ENCODE measurements at regions not wholly inside any gene's neighbourhood (a gene's known extent, or its start where the extent isn't known, plus 50 kb on each side); places are given as distances from the start of the nearest gene placed in this dataset.

- Histone ChIP-seq H2BK5ac (ENCODE audit: low read depth, low read length, poor library complexity) (no peak overlapping the region), H4K12ac (ENCODE audit: low read depth, low read length) (no peak overlapping the region), H3K9ac (ENCODE audit: low read length) (no peak overlapping the region), H2BK12ac (ENCODE audit: low read length) (no peak overlapping the region), H3K23ac (ENCODE audit: low read length) (no peak overlapping the region), H4K91ac (ENCODE audit: low read depth, low read length) (no peak overlapping the region), H2AFZ (ENCODE audit: insufficient read depth, low read length, poor library complexity) (no peak overlapping the region), H3K4ac (ENCODE audit: low read depth, low read length) (no peak overlapping the region), H3K4me2 (ENCODE audit: low read length) (no peak overlapping the region), H3K9me3 (ENCODE audit: insufficient read depth, low read depth, low read length) (no peaks in the 10 kb centered on the region), H3K79me1 (ENCODE audit: low read length) (no peaks in the 10 kb centered on the region), H3K79me2 (ENCODE audit: control insufficient read depth, insufficient read depth, low read length, poor library complexity) (no peaks in the 10 kb centered on the region), H3K36me3 (ENCODE audit: control insufficient read depth in 1 of 2, insufficient read depth in 2 of 2, low read length in 2 of 2) (no peaks in the 10 kb centered on the region), H3K18ac (ENCODE audit: low read length) (no peak overlapping the region), H3K4me3 (ENCODE audit: low read depth, low read length) (no peak overlapping the region), H3K4me1 (ENCODE audit: control insufficient read depth in 1 of 2, insufficient read depth in 2 of 2, low read length in 2 of 2) (no peaks in the 10 kb centered on the region), H3K14ac (ENCODE audit: low read length) (no peak overlapping the region), H4K8ac (ENCODE audit: low read depth, low read length) (no peak overlapping the region), H2AK5ac (ENCODE audit: low read length) (no peak overlapping the region), H3K27me3 (ENCODE audit: insufficient read depth, low read length) (no peaks in the 10 kb centered on the region), H2BK120ac (ENCODE audit: insufficient read depth, low read length, poor library complexity) (no peak overlapping the region), H3K27ac (ENCODE audit: low read depth, low read length) (no peak overlapping the region)
- no peak for DNase-seq
- WGBS (ENCODE audit: extremely low coverage, insufficient coverage, insufficient read length): no CpG with 5 or more reads among the region's 3 CpGs
Measured at GRCh38 chr15:45958924-45959323, 324.1 kb downstream of the SQOR start.

GRCh38 chr15:45962733-45963132 is 327.9 kb downstream of the SQOR start:
- no peaks in the 10 kb centered on the region for H3K79me1 ChIP-seq (ENCODE audit: low read length)
- H2BK5ac ChIP-seq (ENCODE audit: low read depth, low read length, poor library complexity): no peak overlapping the region
- H3K14ac ChIP-seq (ENCODE audit: low read length): no peak overlapping the region
- WGBS (ENCODE audit: extremely low coverage, insufficient coverage, insufficient read length): no CpG with 5 or more reads among the region's 3 CpGs
- no peak overlapping the region for H4K12ac ChIP-seq (ENCODE audit: low read depth, low read length)
- H3K4me2 ChIP-seq (ENCODE audit: low read length): no peak overlapping the region
- no peak overlapping the region for H3K23ac ChIP-seq (ENCODE audit: low read length)
- H2BK12ac ChIP-seq (ENCODE audit: low read length): no peak overlapping the region
- no peaks in the 10 kb centered on the region for H3K36me3 ChIP-seq (ENCODE audit: control insufficient read depth in 1 of 2, insufficient read depth in 2 of 2, low read length in 2 of 2)
- H3K4ac ChIP-seq (ENCODE audit: low read depth, low read length): no peak overlapping the region
- no peak overlapping the region for H3K18ac ChIP-seq (ENCODE audit: low read length)
- no peak overlapping the region for H2BK120ac ChIP-seq (ENCODE audit: insufficient read depth, low read length, poor library complexity)
- H4K91ac ChIP-seq (ENCODE audit: low read depth, low read length): no peak overlapping the region
- H3K27ac ChIP-seq (ENCODE audit: low read depth, low read length): no peak overlapping the region
- no peaks in the 10 kb centered on the region for H3K79me2 ChIP-seq (ENCODE audit: control insufficient read depth, insufficient read depth, low read length, poor library complexity)
- H2AFZ ChIP-seq (ENCODE audit: insufficient read depth, low read length, poor library complexity): no peak overlapping the region
- H3K27me3 ChIP-seq (ENCODE audit: insufficient read depth, low read length): no peaks in the 10 kb centered on the region
- H3K4me3 ChIP-seq (ENCODE audit: low read depth, low read length): no peak overlapping the region
- DNase-seq: no peak
- no peak overlapping the region for H3K9ac ChIP-seq (ENCODE audit: low read length)
- no peaks in the 10 kb centered on the region for H3K9me3 ChIP-seq (ENCODE audit: insufficient read depth, low read depth, low read length)
- H2AK5ac ChIP-seq (ENCODE audit: low read length): no peak overlapping the region
- no peaks in the 10 kb centered on the region for H3K4me1 ChIP-seq (ENCODE audit: control insufficient read depth in 1 of 2, insufficient read depth in 2 of 2, low read length in 2 of 2)
- H4K8ac ChIP-seq (ENCODE audit: low read depth, low read length): no peak overlapping the region

GRCh38 chr15:45970542-45970941 is 335.7 kb downstream of the SQOR start:
- no CpG with 5 or more reads among the region's 1 CpG for WGBS (ENCODE audit: extremely low coverage, insufficient coverage, insufficient read length)
- no peak overlapping the region for H2BK120ac ChIP-seq (ENCODE audit: insufficient read depth, low read length, poor library complexity)
- no peak overlapping the region for H2BK12ac ChIP-seq (ENCODE audit: low read length)
- H2AK5ac ChIP-seq (ENCODE audit: low read length): no peak overlapping the region
- H3K4ac ChIP-seq (ENCODE audit: low read depth, low read length): no peak overlapping the region
- no peaks in the 10 kb centered on the region for H3K79me1 ChIP-seq (ENCODE audit: low read length)
- H3K23ac ChIP-seq (ENCODE audit: low read length): no peak overlapping the region
- no peak overlapping the region for H4K12ac ChIP-seq (ENCODE audit: low read depth, low read length)
- no peak overlapping the region for H3K18ac ChIP-seq (ENCODE audit: low read length)
- H4K91ac ChIP-seq (ENCODE audit: low read depth, low read length): no peak overlapping the region
- H3K14ac ChIP-seq (ENCODE audit: low read length): no peak overlapping the region
- no peak overlapping the region for H3K4me2 ChIP-seq (ENCODE audit: low read length)
- H4K8ac ChIP-seq (ENCODE audit: low read depth, low read length): no peak overlapping the region
- no peaks in the 10 kb centered on the region for H3K4me1 ChIP-seq (ENCODE audit: control insufficient read depth in 1 of 2, insufficient read depth in 2 of 2, low read length in 2 of 2)
- no peak overlapping the region for H2AFZ ChIP-seq (ENCODE audit: insufficient read depth, low read length, poor library complexity)
- DNase-seq: no peak
- no peak overlapping the region for H3K9ac ChIP-seq (ENCODE audit: low read length)
- H3K9me3 ChIP-seq (ENCODE audit: insufficient read depth, low read depth, low read length): no peaks in the 10 kb centered on the region
- H3K79me2 ChIP-seq (ENCODE audit: control insufficient read depth, insufficient read depth, low read length, poor library complexity): no peaks in the 10 kb centered on the region
- H3K36me3 ChIP-seq (ENCODE audit: control insufficient read depth in 1 of 2, insufficient read depth in 2 of 2, low read length in 2 of 2): no peaks in the 10 kb centered on the region
- no peak overlapping the region for H3K27ac ChIP-seq (ENCODE audit: low read depth, low read length)
- no peak overlapping the region for H2BK5ac ChIP-seq (ENCODE audit: low read depth, low read length, poor library complexity)
- H3K27me3 ChIP-seq (ENCODE audit: insufficient read depth, low read length): no peaks in the 10 kb centered on the region
- no peak overlapping the region for H3K4me3 ChIP-seq (ENCODE audit: low read depth, low read length)

GRCh38 chr15:45980366-45980765 is 345.5 kb downstream of the SQOR start:
- Histone ChIP-seq H3K4me3 (ENCODE audit: low read depth, low read length) (no peak overlapping the region), H3K27ac (ENCODE audit: low read depth, low read length) (no peak overlapping the region), H3K14ac (ENCODE audit: low read length) (no peak overlapping the region), H3K79me2 (ENCODE audit: control insufficient read depth, insufficient read depth, low read length, poor library complexity) (no peaks in the 10 kb centered on the region), H3K36me3 (ENCODE audit: control insufficient read depth in 1 of 2, insufficient read depth in 2 of 2, low read length in 2 of 2) (no peaks in the 10 kb centered on the region), H4K91ac (ENCODE audit: low read depth, low read length) (no peak overlapping the region), H4K12ac (ENCODE audit: low read depth, low read length) (no peak overlapping the region), H2AK5ac (ENCODE audit: low read length) (no peak overlapping the region), H4K8ac (ENCODE audit: low read depth, low read length) (no peak overlapping the region), H2BK5ac (ENCODE audit: low read depth, low read length, poor library complexity) (no peak overlapping the region), H3K27me3 (ENCODE audit: insufficient read depth, low read length) (no peaks in the 10 kb centered on the region), H3K4ac (ENCODE audit: low read depth, low read length) (no peak overlapping the region), H3K9ac (ENCODE audit: low read length) (no peak overlapping the region), H3K79me1 (ENCODE audit: low read length) (no peaks in the 10 kb centered on the region), H2BK120ac (ENCODE audit: insufficient read depth, low read length, poor library complexity) (no peak overlapping the region), H3K4me1 (ENCODE audit: control insufficient read depth in 1 of 2, insufficient read depth in 2 of 2, low read length in 2 of 2) (no peaks in the 10 kb centered on the region), H3K4me2 (ENCODE audit: low read length) (no peak overlapping the region), H3K23ac (ENCODE audit: low read length) (no peak overlapping the region), H3K18ac (ENCODE audit: low read length) (no peak overlapping the region), H2AFZ (ENCODE audit: insufficient read depth, low read length, poor library complexity) (no peak overlapping the region), H2BK12ac (ENCODE audit: low read length) (no peak overlapping the region), H3K9me3 (ENCODE audit: insufficient read depth, low read depth, low read length) (no peaks in the 10 kb centered on the region)
- no peak for DNase-seq
- no CpG with 5 or more reads among the region's 5 CpGs for WGBS (ENCODE audit: extremely low coverage, insufficient coverage, insufficient read length)
